G401 (cell line): ENCODE measurements at regions not wholly inside any gene's neighbourhood (a gene's known extent, or its start where the extent isn't known, plus 50 kb on each side); places are given as distances from the start of the nearest gene placed in this dataset.
"Not testable (repeated sequence)": the region's sequence is repeated elsewhere in the genome, so short reads cannot be mapped to it uniquely, and the experiment has no call there.

Experiments used
- DNase-seq: peaks from one replicate; pipeline ENCODE4 v3.0.0-alpha.2; 2015; ENCODE audit warnings: low spot score
- in situ Hi-C: cut with HindIII; loops from 2 replicates; pipeline ENCODE4 v1.10.0; 2016; ENCODE audit warnings: low sequenced_read_pairs, mixed read lengths

GRCh38 chr16:48681520-48681919, 71.5 kb upstream of the N4BP1 start:
- DNase-seq = no peak

GRCh38 chr16:48680881-48681280, 70.9 kb upstream of the N4BP1 start:
- in situ Hi-C loops = no loop called here
- no peak for DNase-seq

More at GRCh38 chr16:48681520-48681919, 71.5 kb upstream of the N4BP1 start:
- in situ Hi-C loops = no loop called here

DNA sequence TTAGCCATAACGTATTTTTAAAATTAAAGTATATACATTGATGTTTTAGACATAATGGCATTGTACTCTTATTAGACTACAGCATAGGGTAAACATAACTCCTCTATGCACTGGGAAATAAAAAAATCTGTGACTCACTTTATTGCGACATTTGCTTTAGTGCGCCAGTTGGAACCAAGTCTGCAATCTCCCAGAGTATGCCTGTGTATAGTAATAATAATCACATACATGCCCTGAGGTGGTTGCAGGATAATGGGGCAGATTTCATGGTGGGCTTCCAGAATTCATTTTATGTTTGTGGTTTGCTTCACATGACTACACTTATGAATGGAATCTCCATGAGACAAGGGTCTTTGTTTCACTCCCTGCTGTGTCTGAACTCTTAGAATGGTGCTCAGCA, 66.9 kb upstream of the N4BP1 start:
- in situ Hi-C loops = no loop called here
- DNase-seq = no peak

DNA sequence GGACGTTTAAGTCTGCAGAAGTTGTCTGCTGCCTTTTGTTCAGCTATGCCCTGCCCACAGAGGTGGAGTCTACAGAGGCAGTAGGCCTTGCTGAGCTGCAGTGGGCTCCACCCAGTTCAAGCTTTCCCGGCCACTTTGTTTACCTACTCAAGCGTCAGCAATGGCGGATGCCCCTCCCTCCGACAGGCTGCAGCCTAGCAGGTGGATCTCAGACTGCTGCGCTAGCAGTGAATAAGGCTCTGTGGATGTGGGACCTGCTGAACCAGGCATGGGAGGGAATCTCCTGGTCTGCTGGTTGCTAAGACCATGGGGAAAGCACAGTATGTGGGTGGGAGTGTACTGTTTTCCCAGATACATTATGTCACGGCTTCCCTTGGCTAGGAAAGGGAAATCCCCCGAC, 58.2 kb upstream of the N4BP1 start:
- DNase-seq, in situ Hi-C loops: not testable (repeated sequence)

GRCh38 chr16:48659940-48660339, 50.0 kb upstream of the N4BP1 start:
- in situ Hi-C loops = no loop called here
- DNase-seq = no peak
